ENCODE measurements at regions not wholly inside any gene's neighbourhood (a gene's known extent, or its start where the extent isn't known, plus 50 kb on each side); places are given as distances from the start of the nearest gene placed in this dataset.

DNA sequence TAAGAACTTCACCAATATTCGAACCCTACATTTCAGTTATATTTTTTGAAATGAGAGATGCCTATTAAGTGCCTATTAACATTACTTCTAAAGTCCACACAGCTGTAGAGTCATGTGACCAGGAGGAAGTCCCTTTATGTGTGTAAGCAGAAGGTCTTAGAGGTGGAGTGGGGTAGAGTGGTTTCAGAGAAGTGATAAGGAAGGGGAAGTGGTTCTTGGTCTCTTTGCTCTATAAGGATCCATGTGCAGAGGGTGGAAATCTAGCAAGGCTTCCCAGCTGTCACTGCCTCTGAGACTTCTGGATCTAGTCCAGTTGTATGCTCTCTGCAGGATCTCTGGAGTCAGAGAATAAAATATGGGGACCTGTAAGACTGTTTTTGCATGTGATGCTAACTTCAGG is 673.9 kb downstream of the FLRT2 start:
- H2AK5ac ChIP-seq (ENCODE audit: low read depth, low read length) = no peak overlapping the region
- H3K4ac ChIP-seq (ENCODE audit: low read depth, low read length) = no peak overlapping the region
- no peak overlapping the region for H2BK15ac ChIP-seq (ENCODE audit: low read depth, low read length)
- H2AFZ ChIP-seq (replicated peaks; ENCODE audit: low read length, poor library complexity) = no peak overlapping the region
- H3K56ac ChIP-seq (ENCODE audit: extremely low read depth, insufficient read depth, low read length) = no peak overlapping the region
- TF ChIP-seq FOS (IDR thresholded peaks at IDR 0.05; ENCODE audit: low read depth, low read length) (no peak), MAFK (IDR thresholded peaks at IDR 0.05; ENCODE audit: low read depth, low read length) (no peak), CHD1 (IDR thresholded peaks at IDR 0.05; ENCODE audit: low read depth, low read length) (no peak), RFX5 (IDR thresholded peaks at IDR 0.05; ENCODE audit: low read depth, low read length) (no peak), RAD21 (IDR thresholded peaks at IDR 0.05; ENCODE audit: low read length) (no peak)
- TF ChIP-seq, protein P1, sequence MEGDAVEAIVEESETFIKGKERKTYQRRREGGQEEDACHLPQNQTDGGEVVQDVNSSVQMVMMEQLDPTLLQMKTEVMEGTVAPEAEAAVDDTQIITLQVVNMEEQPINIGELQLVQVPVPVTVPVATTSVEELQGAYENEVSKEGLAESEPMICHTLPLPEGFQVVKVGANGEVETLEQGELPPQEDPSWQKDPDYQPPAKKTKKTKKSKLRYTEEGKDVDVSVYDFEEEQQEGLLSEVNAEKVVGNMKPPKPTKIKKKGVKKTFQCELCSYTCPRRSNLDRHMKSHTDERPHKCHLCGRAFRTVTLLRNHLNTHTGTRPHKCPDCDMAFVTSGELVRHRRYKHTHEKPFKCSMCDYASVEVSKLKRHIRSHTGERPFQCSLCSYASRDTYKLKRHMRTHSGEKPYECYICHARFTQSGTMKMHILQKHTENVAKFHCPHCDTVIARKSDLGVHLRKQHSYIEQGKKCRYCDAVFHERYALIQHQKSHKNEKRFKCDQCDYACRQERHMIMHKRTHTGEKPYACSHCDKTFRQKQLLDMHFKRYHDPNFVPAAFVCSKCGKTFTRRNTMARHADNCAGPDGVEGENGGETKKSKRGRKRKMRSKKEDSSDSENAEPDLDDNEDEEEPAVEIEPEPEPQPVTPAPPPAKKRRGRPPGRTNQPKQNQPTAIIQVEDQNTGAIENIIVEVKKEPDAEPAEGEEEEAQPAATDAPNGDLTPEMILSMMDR (conservative IDR thresholded peaks at IDR 0.05; ENCODE audit: low read depth, low read length) = no peak
- H3K36me3 ChIP-seq (ENCODE audit: control insufficient read depth, insufficient read depth, low read length) = no peaks in the 10 kb centered on the region
- H3K9ac ChIP-seq (ENCODE audit: low read depth, low read length) = no peak overlapping the region
- H3K4me1 ChIP-seq (ENCODE audit: control insufficient read depth, insufficient read depth, low read length) = no peaks in the 10 kb centered on the region
- intact Hi-C loops (cut with micrococcal nuclease) = no loop called here
- H4K20me1 ChIP-seq (ENCODE audit: insufficient read depth, low read length) = no peaks in the 10 kb centered on the region
- POLR2A ChIA-PET (ENCODE audit: unreplicated experiment) = no interaction called here
- no peak overlapping the region for H2BK5ac ChIP-seq (ENCODE audit: low read depth, low read length, poor library complexity, severe bottlenecking)
- in situ Hi-C loops (cut with MboI; ENCODE audit: low sequenced_read_pairs) = no loop called here
- dilution Hi-C loops (cut with HindIII; ENCODE audit: low sequenced_read_pairs, unreplicated experiment) = no loop called here
- no TSS peak for BruUV-seq (replicated peaks)
- no peak overlapping the region for H2BK120ac ChIP-seq (ENCODE audit: low read depth, low read length)
- H3K9me3 ChIP-seq (ENCODE audit: control insufficient read depth, insufficient read depth, low read length) = no peaks in the 10 kb centered on the region
- H2BK20ac ChIP-seq (ENCODE audit: low read depth, low read length) = no peak overlapping the region
- CTCF ChIA-PET = interaction anchor here (0.5 kb wide), 1 partner anchor 457 kb away, joined by 3 read pairs; no protein-coding TSS in a partner anchor
- ATAC-seq (ENCODE audit: low read depth) (no peak), DNase-seq (no peak)
- no peak overlapping the region for H2AK9ac ChIP-seq (replicated peaks; ENCODE audit: low read depth, low read length, poor library complexity)
- no peak overlapping the region for H3K27ac ChIP-seq (ENCODE audit: insufficient read depth, low read length)
- H4K5ac ChIP-seq (ENCODE audit: low read depth, low read length) = no peak overlapping the region
- H3K4me3 ChIP-seq (ENCODE audit: insufficient read depth, low read depth, low read length) = no peak overlapping the region
- no CpG with 5 or more reads among the region's 1 CpG for WGBS, 2 experiments (ENCODE audit: extremely low coverage in 2 of 2, insufficient read length in 1 of 2)
- H3K14ac ChIP-seq (replicated peaks; ENCODE audit: low read depth, low read length) = no peak overlapping the region
- no peak overlapping the region for H4K8ac ChIP-seq (ENCODE audit: low read depth in 2 of 2, low read length in 2 of 2)
- no peaks in the 10 kb centered on the region for H3K79me1 ChIP-seq (ENCODE audit: low read depth in 1 of 2, low read length in 2 of 2)
- H3K4me2 ChIP-seq (ENCODE audit: low read depth, low read length) = no peak overlapping the region
- no peaks in the 10 kb centered on the region for H3K27me3 ChIP-seq (ENCODE audit: control insufficient read depth, insufficient read depth, low read length)
- H3K23ac ChIP-seq (ENCODE audit: low read depth, low read length) = no peak overlapping the region
- H4K91ac ChIP-seq (ENCODE audit: insufficient read depth, low read depth, low read length) = no peak overlapping the region
- no peaks in the 10 kb centered on the region for H3K9me1 ChIP-seq (ENCODE audit: insufficient read depth, low read length)
- no peak overlapping the region for H3K18ac ChIP-seq (ENCODE audit: low read depth, low read length)

All from IMR-90 (cell line).